Gastrocnemius medialis (tissue), 4 donors: ENCODE measurements at regions not wholly inside any gene's neighbourhood (a gene's known extent, or its start where the extent isn't known, plus 50 kb on each side); places are given as distances from the start of the nearest gene placed in this dataset.

Source experiments
- ATAC-seq, 2 donors: fragments of 150-250 bp; one replicate each; pipeline ENCODE4 v1.9.1; 2016
- DNase-seq, 2 donors: peaks; one replicate each; pipeline ENCODE4 v3.0.0-alpha.2; 2019
- H3K27ac ChIP-seq, 4 donors: fragments of 200-600 bp; sonication (generic); 1 replicate in 1 of 4; 2 replicates in 3 of 4; pipeline ENCODE4 v1.5.1; 2016 to 2018; ENCODE audit warnings: mild to moderate bottlenecking in 2 of 4, moderate library complexity in 1 of 4
- H3K27me3 ChIP-seq, 3 donors: fragments of 200-600 bp; sonication (generic) in 2 of 3; 1 replicate in 1 of 3; 2 replicates in 2 of 3; pipeline versions ENCODE4 v1.5.1 to v1.6.0; 2016 to 2019; ENCODE audit warnings: mild to moderate bottlenecking in 1 of 3, moderate library complexity in 1 of 3
- H3K36me3 ChIP-seq, 2 donors: fragments of 200-600 bp; sonication (generic) in 1 of 2; one replicate each; pipeline ENCODE4 v1.5.1; 2017 to 2018
- H3K4me1 ChIP-seq, 2 donors: fragments of 200-600 bp; sonication (generic) in 1 of 2; one replicate each; pipeline ENCODE4 v1.5.1; 2016 to 2017; ENCODE audit warnings: mild to moderate bottlenecking in 2 of 2
- H3K4me3 ChIP-seq, 4 donors: fragments of 200-600 bp; sonication (generic) in 3 of 4; 1 replicate in 1 of 4; 2 replicates in 3 of 4; pipeline ENCODE4 v1.5.1; 2016 to 2019; ENCODE audit warnings: mild to moderate bottlenecking in 2 of 4
- H3K9me3 ChIP-seq, 3 donors: fragments of 200-600 bp; sonication (generic) in 2 of 3; 1 replicate in 1 of 3; 2 replicates in 2 of 3; pipeline ENCODE4 v1.5.1; 2016 to 2019
- POLR2A ChIP-seq, 2 donors: fragments of 450-650 bp; IDR thresholded peaks; one replicate each; pipeline ENCODE4 v1.6.1; 2017; ENCODE audit warnings: antibody characterized with exemption in 2 of 2, mild to moderate bottlenecking in 2 of 2, moderate library complexity in 2 of 2
- in situ Hi-C, 4 donors: fragments of 200-750 bp; cut with MboI; loops; one replicate each; pipeline versions ENCODE4 v1.15.0 to v1.8.0; 2017; ENCODE audit warnings: low sequenced_read_pairs in 4 of 4
- intact Hi-C: fragments of 100-400 bp; cut with DNase I; formaldehyde crosslinking; loops from one replicate; pipeline ENCODE4 v1.15.1; 2023; ENCODE audit warnings: low total_unique reads
- TF ChIP-seq, protein P1 (sequence below), 5 experiments: fragments of 450-650 bp in 3 of 5; fragments of 200-600 bp in 2 of 5; sonication (generic) in 2 of 5; IDR thresholded peaks in 4 of 5; conservative IDR thresholded peaks in 1 of 5; 1 replicate in 4 of 5; 2 replicates in 1 of 5; pipeline ENCODE4 v1.5.1; 2016 to 2019; ENCODE audit warnings: antibody characterized with exemption in 5 of 5, mild to moderate bottlenecking in 3 of 5, moderate library complexity in 3 of 5

- no peak for TF ChIP-seq POLR2A (IDR thresholded peaks at IDR 0.05)
- TF ChIP-seq, protein P1, sequence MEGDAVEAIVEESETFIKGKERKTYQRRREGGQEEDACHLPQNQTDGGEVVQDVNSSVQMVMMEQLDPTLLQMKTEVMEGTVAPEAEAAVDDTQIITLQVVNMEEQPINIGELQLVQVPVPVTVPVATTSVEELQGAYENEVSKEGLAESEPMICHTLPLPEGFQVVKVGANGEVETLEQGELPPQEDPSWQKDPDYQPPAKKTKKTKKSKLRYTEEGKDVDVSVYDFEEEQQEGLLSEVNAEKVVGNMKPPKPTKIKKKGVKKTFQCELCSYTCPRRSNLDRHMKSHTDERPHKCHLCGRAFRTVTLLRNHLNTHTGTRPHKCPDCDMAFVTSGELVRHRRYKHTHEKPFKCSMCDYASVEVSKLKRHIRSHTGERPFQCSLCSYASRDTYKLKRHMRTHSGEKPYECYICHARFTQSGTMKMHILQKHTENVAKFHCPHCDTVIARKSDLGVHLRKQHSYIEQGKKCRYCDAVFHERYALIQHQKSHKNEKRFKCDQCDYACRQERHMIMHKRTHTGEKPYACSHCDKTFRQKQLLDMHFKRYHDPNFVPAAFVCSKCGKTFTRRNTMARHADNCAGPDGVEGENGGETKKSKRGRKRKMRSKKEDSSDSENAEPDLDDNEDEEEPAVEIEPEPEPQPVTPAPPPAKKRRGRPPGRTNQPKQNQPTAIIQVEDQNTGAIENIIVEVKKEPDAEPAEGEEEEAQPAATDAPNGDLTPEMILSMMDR (IDR thresholded peaks at IDR 0.05 in 4 of 5, conservative IDR thresholded peaks at IDR 0.05 in 1 of 5), result no peak
- intact Hi-C loops (no loop called here), in situ Hi-C loops (no loop called here)
- DNase-seq (no peak), ATAC-seq (no peak)
- Histone ChIP-seq H3K27ac (no peak overlapping the region), H3K4me3 (no peak overlapping the region), H3K4me1 (no peaks in the 10 kb centered on the region), H3K27me3 (no peaks in the 10 kb centered on the region), H3K9me3 (no peaks in the 10 kb centered on the region), H3K36me3 (no peaks in the 10 kb centered on the region)
Measured at GRCh38 chr13:94776956-94777355, 64.6 kb upstream of the SOX21 start.

DNA sequence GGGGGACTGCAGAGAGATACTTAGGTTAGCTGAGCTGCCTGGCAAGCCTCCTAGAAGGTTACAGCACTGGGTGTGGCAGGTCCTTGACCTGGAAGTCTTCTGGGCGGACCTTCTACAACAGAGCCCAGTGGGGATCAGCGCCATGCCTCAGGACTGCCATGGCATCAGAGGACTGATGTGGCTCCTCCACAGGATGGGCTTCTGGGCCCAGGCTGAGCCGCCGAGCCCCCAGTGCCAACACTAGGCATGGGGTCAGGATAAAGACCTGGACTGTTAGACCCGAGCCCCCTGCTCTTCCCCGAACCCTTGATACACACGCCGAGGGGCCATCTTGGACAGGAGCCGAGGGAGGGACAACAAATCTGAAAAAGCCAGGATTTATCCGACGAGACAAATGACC lies 64.0 kb upstream of the SOX21 start:
- H3K27me3 ChIP-seq, result peaks cover 0 to 1% (median 0%) of the 10 kb centered on the region in 3 donors
- ATAC-seq (no peak), DNase-seq (no peak)
- in situ Hi-C loops, result no loop called here
- no peaks in the 10 kb centered on the region for H3K4me1 ChIP-seq
- TF ChIP-seq, protein P1 (IDR thresholded peaks at IDR 0.05 in 4 of 5, conservative IDR thresholded peaks at IDR 0.05 in 1 of 5), result no peak
- TF ChIP-seq POLR2A (IDR thresholded peaks at IDR 0.05), result no peak
- no peak overlapping the region for H3K4me3 ChIP-seq
- H3K27ac ChIP-seq, result no peak overlapping the region
- intact Hi-C loops, result no loop called here
- H3K36me3 ChIP-seq, result no peaks in the 10 kb centered on the region
- no peaks in the 10 kb centered on the region for H3K9me3 ChIP-seq

DNA sequence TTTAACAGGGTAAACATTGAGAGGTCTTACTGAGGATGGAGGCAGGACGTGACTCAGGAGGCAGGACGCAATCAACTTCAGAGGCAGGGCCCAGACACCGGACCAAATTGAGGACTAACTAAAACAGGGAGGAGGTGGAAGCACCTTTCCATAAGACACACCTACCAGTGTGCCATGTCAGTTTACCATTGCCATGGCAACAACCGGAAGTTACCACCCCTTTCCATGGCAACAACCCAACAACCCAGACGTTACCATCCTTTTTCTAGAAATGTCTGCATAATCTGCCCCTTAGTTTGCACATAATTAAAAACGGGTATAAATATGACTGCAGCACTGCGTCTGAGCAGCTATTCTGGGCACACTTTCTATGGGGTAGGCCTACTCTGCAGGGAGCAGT lies 53.5 kb upstream of the SOX21 start:
- Histone ChIP-seq H3K27me3 (no peaks in the 10 kb centered on the region), H3K4me1 (no peaks in the 10 kb centered on the region), H3K4me3 (no peak overlapping the region), H3K9me3 (no peaks in the 10 kb centered on the region), H3K27ac (no peak overlapping the region), H3K36me3 (no peaks in the 10 kb centered on the region)
- intact Hi-C loops (no loop called here), in situ Hi-C loops (no loop called here)
- TF ChIP-seq, protein P1 (IDR thresholded peaks at IDR 0.05 in 4 of 5, conservative IDR thresholded peaks at IDR 0.05 in 1 of 5), result no peak
- no peak for TF ChIP-seq POLR2A (IDR thresholded peaks at IDR 0.05)
- DNase-seq, result no peak
- ATAC-seq, result no peak

DNA sequence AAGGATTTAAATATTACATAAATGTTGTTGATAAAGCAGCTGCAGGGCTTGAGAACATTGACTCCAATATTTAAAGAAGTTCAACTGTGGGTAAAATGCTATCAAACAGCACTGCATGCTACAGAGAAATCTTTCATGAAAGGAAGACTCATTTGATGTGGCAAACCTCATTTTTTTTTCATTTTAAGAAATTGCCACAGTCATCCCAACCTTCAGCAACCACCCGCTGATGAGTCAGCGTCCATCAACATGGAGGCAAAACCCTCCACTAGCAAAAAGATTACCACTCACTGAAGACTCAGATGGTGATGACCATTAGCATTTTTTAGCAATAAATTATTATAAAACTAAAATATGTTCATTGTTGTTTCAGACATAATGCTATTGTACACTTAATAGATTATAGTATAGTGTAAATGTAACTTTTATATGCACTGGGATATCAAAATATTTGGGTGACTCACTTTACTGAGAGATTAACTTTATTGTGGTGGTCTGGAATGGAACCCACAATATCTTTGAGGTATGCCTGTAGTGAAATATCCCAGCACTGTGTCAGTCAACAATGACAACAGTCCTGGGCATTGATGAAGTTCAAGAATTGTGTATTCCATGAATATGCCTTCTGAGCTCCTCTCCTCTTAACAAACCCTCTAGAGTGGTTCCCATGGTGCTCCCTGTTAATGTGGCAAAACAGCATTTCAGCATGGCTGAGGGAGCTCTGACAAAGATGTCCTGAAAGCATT lies 52.4 kb upstream of the SOX21 start:
- Histone ChIP-seq H3K9me3 (no peaks in the 10 kb centered on the region), H3K36me3 (no peaks in the 10 kb centered on the region), H3K4me1 (no peaks in the 10 kb centered on the region), H3K27ac (no peak overlapping the region), H3K4me3 (no peak overlapping the region), H3K27me3 (no peaks in the 10 kb centered on the region)
- ATAC-seq (no peak), DNase-seq (no peak)
- in situ Hi-C loops, result no loop called here
- TF ChIP-seq, protein P1 (IDR thresholded peaks at IDR 0.05 in 4 of 5, conservative IDR thresholded peaks at IDR 0.05 in 1 of 5), result no peak
- no peak for TF ChIP-seq POLR2A (IDR thresholded peaks at IDR 0.05)
- intact Hi-C loops, result no loop called here
